ENCODE measurements at regions not wholly inside any gene's neighbourhood (a gene's known extent, or its start where the extent isn't known, plus 50 kb on each side); places are given as distances from the start of the nearest gene placed in this dataset.

- TF ChIP-seq CTCF (IDR thresholded peaks at IDR 0.05; ENCODE audit: control extremely low read depth, extremely low read depth, low read depth, missing control alignments) = no peak
- DNase-seq (ENCODE audit: extremely low spot score) = no peak
- POLR2A ChIA-PET = no interaction called here
- CTCF ChIA-PET = no interaction called here
Measured at GRCh38 chr18:78738076-78738690, 241.4 kb upstream of the SALL3 start.

- no peak for DNase-seq (ENCODE audit: extremely low spot score)
- POLR2A ChIA-PET = no interaction called here
- TF ChIP-seq CTCF (IDR thresholded peaks at IDR 0.05; ENCODE audit: control extremely low read depth, extremely low read depth, low read depth, missing control alignments) = no peak
- CTCF ChIA-PET = no interaction called here
Measured at GRCh38 chr18:78739115-78739514, 240.5 kb upstream of the SALL3 start.

- TF ChIP-seq CTCF (IDR thresholded peaks at IDR 0.05; ENCODE audit: control extremely low read depth, extremely low read depth, low read depth, missing control alignments) = no peak
- no peak for DNase-seq (ENCODE audit: extremely low spot score)
- CTCF ChIA-PET = no interaction called here
- POLR2A ChIA-PET = no interaction called here
Measured at GRCh38 chr18:78739882-78740677, 239.5 kb upstream of the SALL3 start.

GRCh38 chr18:78740876-78741275 is 238.7 kb upstream of the SALL3 start:
- DNase-seq (ENCODE audit: extremely low spot score) = no peak
- ChIA-PET CTCF (no interaction called here), POLR2A (no interaction called here)
- no peak for TF ChIP-seq CTCF (IDR thresholded peaks at IDR 0.05; ENCODE audit: control extremely low read depth, extremely low read depth, low read depth, missing control alignments)

- no peak for DNase-seq (ENCODE audit: extremely low spot score)
- CTCF ChIA-PET = no interaction called here
- POLR2A ChIA-PET = no interaction called here
- no peak for TF ChIP-seq CTCF (IDR thresholded peaks at IDR 0.05; ENCODE audit: control extremely low read depth, extremely low read depth, low read depth, missing control alignments)
Measured at GRCh38 chr18:78741381-78742217, 238.0 kb upstream of the SALL3 start.

- DNase-seq (ENCODE audit: extremely low spot score) = no peak
- no peak for TF ChIP-seq CTCF (IDR thresholded peaks at IDR 0.05; ENCODE audit: control extremely low read depth, extremely low read depth, low read depth, missing control alignments)
- ChIA-PET POLR2A (no interaction called here), CTCF (no interaction called here)
Measured at GRCh38 chr18:78742218-78742745, 237.3 kb upstream of the SALL3 start.

Measured in GM10248 (cell line).